ENCODE measurements at regions not wholly inside any gene's neighbourhood (a gene's known extent, or its start where the extent isn't known, plus 50 kb on each side); places are given as distances from the start of the nearest gene placed in this dataset.
A peak's percentile ranks its signal among the peaks of the same experiment; 100 is the strongest.

DNA sequence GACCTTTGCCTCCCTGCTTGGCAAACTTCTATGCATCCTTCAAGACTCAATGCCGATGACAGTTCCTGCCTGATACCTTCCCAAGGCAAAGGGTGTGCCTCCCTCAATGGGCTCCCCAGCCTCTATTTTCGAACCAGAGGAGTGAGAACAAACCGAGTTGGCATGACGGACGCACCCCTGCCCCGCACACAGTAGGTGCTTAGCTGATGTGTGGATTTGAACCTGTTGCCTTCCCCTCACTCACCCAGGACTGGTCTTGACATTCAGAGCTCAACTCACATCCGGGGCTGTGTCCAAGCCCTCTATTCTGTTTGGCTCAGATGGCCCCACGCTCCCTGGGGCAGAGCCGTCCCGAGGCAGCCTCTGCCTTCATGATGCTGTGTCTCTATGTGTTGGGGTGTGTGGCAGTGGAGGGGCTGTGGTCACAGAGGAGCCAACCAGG is 52.2 kb upstream of the SLC6A11 start:
- Histone ChIP-seq H3K4me3 (ENCODE audit: low read depth, low read length) (no peak overlapping the region), H3K36me3 (ENCODE audit: control insufficient read depth, insufficient read depth, low read length) (no peaks in the 10 kb centered on the region), H3K27me3 (ENCODE audit: control insufficient read depth, insufficient read depth, low read length) (no peaks in the 10 kb centered on the region)
- TF ChIP-seq, protein P1, sequence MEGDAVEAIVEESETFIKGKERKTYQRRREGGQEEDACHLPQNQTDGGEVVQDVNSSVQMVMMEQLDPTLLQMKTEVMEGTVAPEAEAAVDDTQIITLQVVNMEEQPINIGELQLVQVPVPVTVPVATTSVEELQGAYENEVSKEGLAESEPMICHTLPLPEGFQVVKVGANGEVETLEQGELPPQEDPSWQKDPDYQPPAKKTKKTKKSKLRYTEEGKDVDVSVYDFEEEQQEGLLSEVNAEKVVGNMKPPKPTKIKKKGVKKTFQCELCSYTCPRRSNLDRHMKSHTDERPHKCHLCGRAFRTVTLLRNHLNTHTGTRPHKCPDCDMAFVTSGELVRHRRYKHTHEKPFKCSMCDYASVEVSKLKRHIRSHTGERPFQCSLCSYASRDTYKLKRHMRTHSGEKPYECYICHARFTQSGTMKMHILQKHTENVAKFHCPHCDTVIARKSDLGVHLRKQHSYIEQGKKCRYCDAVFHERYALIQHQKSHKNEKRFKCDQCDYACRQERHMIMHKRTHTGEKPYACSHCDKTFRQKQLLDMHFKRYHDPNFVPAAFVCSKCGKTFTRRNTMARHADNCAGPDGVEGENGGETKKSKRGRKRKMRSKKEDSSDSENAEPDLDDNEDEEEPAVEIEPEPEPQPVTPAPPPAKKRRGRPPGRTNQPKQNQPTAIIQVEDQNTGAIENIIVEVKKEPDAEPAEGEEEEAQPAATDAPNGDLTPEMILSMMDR (IDR thresholded peaks at IDR 0.05; ENCODE audit: insufficient read depth, low read length, severe bottlenecking) = no peak
- FAIRE-seq (peak; percentile 32), DNase-seq (ENCODE audit: low read depth) (no peak)

DNA sequence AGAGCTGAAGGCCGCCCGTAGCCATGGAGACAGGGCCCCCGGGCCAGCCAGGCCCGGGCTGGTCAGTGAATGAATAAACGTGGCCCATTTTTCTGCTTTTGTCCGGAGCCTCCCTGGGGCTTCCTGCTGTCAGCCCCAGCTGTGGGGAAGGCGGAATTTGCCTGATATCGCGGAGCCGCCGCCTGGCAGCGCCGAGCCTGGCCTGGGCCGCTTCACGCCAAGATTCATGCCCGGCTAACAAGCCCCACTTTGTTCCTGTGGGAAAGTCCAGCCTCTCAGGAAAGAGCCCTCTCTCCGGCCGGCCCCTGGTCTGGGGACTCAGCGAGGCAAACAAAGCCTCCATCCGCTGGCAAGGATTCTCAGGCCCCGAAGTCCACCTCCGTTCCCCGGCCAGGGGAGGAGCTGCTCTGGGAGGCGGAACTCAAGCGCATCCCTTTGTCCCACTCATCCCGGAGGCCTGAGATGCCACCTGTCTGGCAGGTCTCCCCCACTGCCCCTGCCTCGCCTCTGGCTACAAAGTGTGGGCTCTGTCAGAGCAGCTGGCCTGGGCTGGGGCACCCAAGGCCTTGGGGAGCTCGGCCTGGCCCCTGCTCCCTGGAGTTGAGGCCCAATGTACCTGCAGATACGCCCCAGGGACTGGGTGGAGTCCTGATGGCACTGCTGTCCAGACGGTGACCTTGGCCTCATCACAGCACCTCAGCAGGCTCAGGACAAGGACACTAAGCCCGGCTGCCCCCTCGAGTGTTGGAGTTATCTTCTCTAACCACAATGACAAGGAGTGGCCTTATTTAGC is 51.6 kb upstream of the SLC6A11 start:
- DNase-seq (ENCODE audit: low read depth) (no peak), FAIRE-seq (no peak)
- TF ChIP-seq, protein P1 (IDR thresholded peaks at IDR 0.05; ENCODE audit: insufficient read depth, low read length, severe bottlenecking) = no peak

DNA sequence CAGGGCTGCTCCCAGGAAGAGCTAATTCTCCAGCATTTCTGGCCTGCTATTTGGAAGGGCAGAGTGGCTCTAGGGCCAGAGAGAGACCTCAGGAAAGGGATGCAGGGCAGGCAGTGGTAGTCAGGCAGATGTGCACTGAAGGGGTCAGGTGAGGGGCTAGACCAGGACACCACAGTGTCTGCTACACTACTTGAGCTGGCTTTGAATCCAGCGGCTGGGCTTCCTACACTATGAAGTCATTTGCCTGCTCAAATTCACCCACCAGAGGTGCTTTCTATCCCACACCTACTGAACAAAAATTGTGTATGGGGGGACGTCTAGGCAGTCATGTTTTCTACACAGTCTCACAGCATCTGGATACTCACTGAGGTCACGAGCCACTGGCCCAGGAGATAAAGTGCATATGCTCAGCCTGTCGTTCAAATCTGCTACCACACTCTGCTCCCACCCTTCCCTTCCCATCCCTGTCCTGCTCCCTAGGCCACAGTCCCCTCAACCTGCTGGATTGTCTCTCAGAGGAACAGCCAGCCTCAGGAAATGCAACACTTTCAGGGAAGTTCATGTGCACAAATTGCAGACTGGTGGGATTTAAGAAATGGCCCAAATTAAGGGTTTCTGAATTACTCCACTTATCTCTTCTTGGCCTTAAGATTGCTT is 49.9 kb upstream of the SLC6A11 start:
- Histone ChIP-seq H3K4me3 (ENCODE audit: low read depth, low read length) (no peak overlapping the region), H3K27me3 (ENCODE audit: control insufficient read depth, insufficient read depth, low read length) (no peaks in the 10 kb centered on the region), H3K36me3 (ENCODE audit: control insufficient read depth, insufficient read depth, low read length) (no peaks in the 10 kb centered on the region)
- FAIRE-seq = peak; percentile 82
- TF ChIP-seq, protein P1 (IDR thresholded peaks at IDR 0.05; ENCODE audit: insufficient read depth, low read length, severe bottlenecking) = no peak
- DNase-seq (ENCODE audit: low read depth) = no peak

More for the DNA sequence above, 51.6 kb upstream of the SLC6A11 start:
- H3K27me3 ChIP-seq (ENCODE audit: control insufficient read depth, insufficient read depth, low read length) = no peaks in the 10 kb centered on the region
- H3K36me3 ChIP-seq (ENCODE audit: control insufficient read depth, insufficient read depth, low read length) = no peaks in the 10 kb centered on the region
- no peak overlapping the region for H3K4me3 ChIP-seq (ENCODE audit: low read depth, low read length)

All from bronchial epithelial cell (primary cell).